Lung (tissue), 11 donors: ENCODE measurements at regions not wholly inside any gene's neighbourhood (a gene's known extent, or its start where the extent isn't known, plus 50 kb on each side); places are given as distances from the start of the nearest gene placed in this dataset.

ENCODE experiments used
- ATAC-seq: fragments of 200-7000 bp; cut with Tn5 transposase; one replicate; pipeline ENCODE4 v1.9.1; 2020; ENCODE audit warnings: moderate number of reproducible peaks; ENCODE audit not compliant: insufficient read depth, low FRiP score
- DNase-seq, 3 donors: peaks; one replicate each; pipeline ENCODE4 v3.0.0-alpha.2; 2013 to 2017
- H3K27ac ChIP-seq, 2 donors: one replicate each; pipeline ENCODE4 v1.5.1; 2013; ENCODE audit warnings: mild to moderate bottlenecking in 2 of 2, moderate library complexity in 2 of 2, control low read depth in 1 of 2, inconsistent platforms in 1 of 2, low read depth in 1 of 2, low read length in 1 of 2
- H3K27me3 ChIP-seq, 3 donors: one replicate each; pipeline ENCODE4 v1.5.1; 2013; ENCODE audit warnings: low read length in 2 of 3; ENCODE audit not compliant: control insufficient read depth in 3 of 3, insufficient read depth in 3 of 3
- H3K36me3 ChIP-seq, 4 donors: one replicate each; pipeline ENCODE4 v1.5.1; 2013; ENCODE audit warnings: low read length in 4 of 4, mild to moderate bottlenecking in 1 of 4, moderate library complexity in 1 of 4; ENCODE audit not compliant: control insufficient read depth in 4 of 4, insufficient read depth in 4 of 4
- H3K4me1 ChIP-seq, 5 donors: one replicate each; pipeline ENCODE4 v1.5.1; 2013; ENCODE audit warnings: low read length in 5 of 5, mild to moderate bottlenecking in 2 of 5, moderate library complexity in 1 of 5; ENCODE audit not compliant: control insufficient read depth in 5 of 5, insufficient read depth in 5 of 5
- H3K4me3 ChIP-seq: one replicate; pipeline ENCODE4 v1.5.1; 2013; ENCODE audit warnings: mild to moderate bottlenecking, control low read depth, moderate library complexity
- H3K9ac ChIP-seq, 2 donors: one replicate each; pipeline ENCODE4 v1.5.1; 2013; ENCODE audit warnings: low read length in 2 of 2, control low read depth in 1 of 2; ENCODE audit not compliant: insufficient read depth in 1 of 2
- H3K9me3 ChIP-seq, 4 donors: one replicate each; pipeline ENCODE4 v1.5.1; 2013; ENCODE audit warnings: low read length in 3 of 4, mild to moderate bottlenecking in 1 of 4, moderate library complexity in 1 of 4; ENCODE audit not compliant: control insufficient read depth in 4 of 4, insufficient read depth in 3 of 4
- WGBS, 2 donors: extraction: QIAGEN DNeasy Blood & Tissue Kit; methylation state at CpG; one replicate each; pipeline ENCODE4 v1.1.7; 2013; 5-methylcytosine and 5-hydroxymethylcytosine counted together
- TF ChIP-seq, protein P1 (sequence below): IDR thresholded peaks from 2 replicates; pipeline ENCODE4 v1.5.1; 2012; ENCODE audit warnings: mild to moderate bottlenecking; ENCODE audit errors: control extremely low read depth, extremely low read depth
- donor health status: control.
- donor health status: control.
- donor health status: Bipolar disorder and iron deficiency.
- donor health status: healthy.
- donor health status: DM: yes; HTN: yes; CAD: no.

DNA sequence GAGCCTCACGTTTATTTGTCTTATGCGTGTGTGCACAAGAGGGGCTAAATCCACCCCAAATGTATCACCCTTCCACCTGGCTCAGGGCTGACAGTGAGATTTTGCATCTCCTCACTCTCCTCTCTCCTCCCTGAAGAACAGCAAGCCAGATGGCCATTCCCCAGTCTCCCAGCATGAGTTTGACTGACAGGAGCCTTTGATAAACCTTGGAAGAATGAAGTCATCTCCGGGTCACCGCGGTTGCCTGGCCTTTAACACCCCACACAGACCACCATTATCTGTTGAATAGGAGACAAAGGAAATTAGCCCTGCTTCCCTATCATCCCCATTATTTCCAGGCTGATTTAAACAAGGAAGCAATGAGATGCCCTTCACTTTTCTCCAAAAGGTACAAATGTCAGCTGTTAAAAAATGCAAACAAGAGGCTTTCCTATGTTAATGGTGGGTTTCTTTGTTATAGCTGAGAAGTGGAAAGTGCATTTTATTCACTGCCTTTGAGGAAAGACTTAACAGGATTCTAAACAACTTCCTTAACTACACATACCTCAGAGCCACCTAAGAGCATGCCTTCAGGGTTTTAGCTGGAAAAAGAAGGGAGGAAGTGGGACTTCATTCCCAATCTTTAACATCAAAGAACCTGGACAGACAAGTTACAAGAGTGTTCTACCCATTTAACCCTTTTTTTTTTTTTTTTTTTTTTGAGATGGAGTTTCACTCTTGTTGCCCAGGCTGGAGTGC is 524.8 kb upstream of the ID4 start:
- WGBS, 2 donors = 16 to 23% methylated on average over 5 of the region's 5 CpGs

DNA sequence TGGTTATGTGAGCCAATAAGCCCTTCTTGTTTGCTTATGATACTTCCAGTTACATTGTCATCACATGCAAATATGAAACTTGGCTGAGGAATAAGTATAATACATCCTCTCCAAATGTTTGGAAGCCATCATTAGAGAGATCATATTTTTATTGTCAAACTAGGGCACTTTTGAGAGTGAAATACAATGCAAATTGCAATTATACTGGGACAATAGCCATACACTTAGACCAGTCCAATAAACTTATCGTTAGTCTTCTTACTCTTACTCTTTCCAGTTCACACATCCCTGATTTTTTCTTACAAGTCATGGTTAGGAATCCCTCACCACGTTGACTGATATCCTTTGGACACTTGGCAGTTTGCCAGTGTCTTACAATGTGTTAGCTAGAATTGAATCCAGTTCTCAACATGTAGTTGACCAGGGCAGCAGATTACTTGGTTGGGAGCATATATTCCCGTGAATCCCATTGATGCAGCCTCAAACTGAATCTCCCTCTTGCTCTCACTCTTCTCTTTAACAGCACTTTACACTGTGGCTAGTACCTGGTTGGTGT is 519.7 kb upstream of the ID4 start:
- Histone ChIP-seq H3K36me3 (no peaks in the 10 kb centered on the region), H3K9me3 (no peaks in the 10 kb centered on the region), H3K4me1 (peaks cover 0 to 34% (median 4%) of the 10 kb centered on the region in 5 donors), H3K9ac (no peak overlapping the region), H3K27me3 (no peaks in the 10 kb centered on the region), H3K4me3 (no peak overlapping the region), H3K27ac (no peak overlapping the region)
- TF ChIP-seq, protein P1, sequence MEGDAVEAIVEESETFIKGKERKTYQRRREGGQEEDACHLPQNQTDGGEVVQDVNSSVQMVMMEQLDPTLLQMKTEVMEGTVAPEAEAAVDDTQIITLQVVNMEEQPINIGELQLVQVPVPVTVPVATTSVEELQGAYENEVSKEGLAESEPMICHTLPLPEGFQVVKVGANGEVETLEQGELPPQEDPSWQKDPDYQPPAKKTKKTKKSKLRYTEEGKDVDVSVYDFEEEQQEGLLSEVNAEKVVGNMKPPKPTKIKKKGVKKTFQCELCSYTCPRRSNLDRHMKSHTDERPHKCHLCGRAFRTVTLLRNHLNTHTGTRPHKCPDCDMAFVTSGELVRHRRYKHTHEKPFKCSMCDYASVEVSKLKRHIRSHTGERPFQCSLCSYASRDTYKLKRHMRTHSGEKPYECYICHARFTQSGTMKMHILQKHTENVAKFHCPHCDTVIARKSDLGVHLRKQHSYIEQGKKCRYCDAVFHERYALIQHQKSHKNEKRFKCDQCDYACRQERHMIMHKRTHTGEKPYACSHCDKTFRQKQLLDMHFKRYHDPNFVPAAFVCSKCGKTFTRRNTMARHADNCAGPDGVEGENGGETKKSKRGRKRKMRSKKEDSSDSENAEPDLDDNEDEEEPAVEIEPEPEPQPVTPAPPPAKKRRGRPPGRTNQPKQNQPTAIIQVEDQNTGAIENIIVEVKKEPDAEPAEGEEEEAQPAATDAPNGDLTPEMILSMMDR = no peak
- peak in 2 of 3 donors; percentile 64 to 73 for DNase-seq
- no peak for ATAC-seq
- 53 to 66% methylated on average over 3 of the region's 3 CpGs for WGBS, 2 donors

More for the DNA sequence above, 524.8 kb upstream of the ID4 start:
- H3K27ac ChIP-seq = no peak overlapping the region
- H3K9me3 ChIP-seq = no peaks in the 10 kb centered on the region
- DNase-seq (peak in 1 of 3 donors; percentile 28), ATAC-seq (no peak)
- no peak overlapping the region for H3K9ac ChIP-seq
- peaks cover 0 to 6% (median 0%) of the 10 kb centered on the region in 5 donors for H3K4me1 ChIP-seq
- H3K4me3 ChIP-seq = no peak overlapping the region
- H3K36me3 ChIP-seq = no peaks in the 10 kb centered on the region
- TF ChIP-seq, protein P1 = no peak
- H3K27me3 ChIP-seq = no peaks in the 10 kb centered on the region

DNA sequence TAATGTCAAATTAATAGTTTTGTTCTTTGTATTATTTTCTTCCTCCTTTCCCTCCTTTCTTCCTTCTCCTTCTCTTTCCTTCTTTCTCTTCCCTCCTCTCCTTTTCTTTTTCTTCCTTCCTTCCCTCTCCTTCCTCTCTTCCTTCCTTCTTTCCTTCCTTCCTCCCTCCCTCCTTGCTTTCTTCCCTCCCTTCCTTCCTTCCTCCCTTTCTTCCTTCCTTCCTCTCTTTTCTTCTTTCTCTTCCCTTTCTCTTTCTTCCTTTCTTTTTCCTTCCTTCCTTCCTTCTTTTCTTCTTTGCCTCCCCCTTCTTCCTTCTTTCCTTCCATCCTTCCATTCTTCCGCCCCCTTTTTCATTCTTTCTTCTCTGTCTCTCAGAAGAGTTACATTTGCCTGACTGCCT is 518.2 kb upstream of the ID4 start:
- no peak for ATAC-seq

More for the DNA sequence above, 518.2 kb upstream of the ID4 start:
- no peak overlapping the region for H3K9ac ChIP-seq
- no peak overlapping the region for H3K4me3 ChIP-seq
- DNase-seq = no peak
- no peaks in the 10 kb centered on the region for H3K9me3 ChIP-seq
- H3K36me3 ChIP-seq = no peaks in the 10 kb centered on the region
- no peak overlapping the region for H3K27ac ChIP-seq
- TF ChIP-seq, protein P1 = no peak
- WGBS, 2 donors = 92 to 95% methylated on average over 1 of the region's 1 CpG
- H3K4me1 ChIP-seq = peaks cover 0 to 34% (median 4%) of the 10 kb centered on the region in 5 donors
- no peaks in the 10 kb centered on the region for H3K27me3 ChIP-seq
